Peyer's patch (tissue), 4 donors: ENCODE measurements at regions not wholly inside any gene's neighbourhood (a gene's known extent, or its start where the extent isn't known, plus 50 kb on each side); places are given as distances from the start of the nearest gene placed in this dataset.

Experiments used
- POLR2A ChIP-seq, 2 donors: fragments of 450-650 bp; IDR thresholded peaks; one replicate each; pipeline ENCODE4 v1.5.1; 2017; ENCODE audit warnings: antibody characterized with exemption in 2 of 2, mild to moderate bottlenecking in 2 of 2, moderate library complexity in 2 of 2
- TF ChIP-seq, protein P1 (sequence below), 6 experiments: fragments of 450-650 bp in 4 of 6; fragments of 200-600 bp in 2 of 6; sonication (generic) in 1 of 6; IDR thresholded peaks; one replicate each; pipeline ENCODE4 v1.5.1; 2017 to 2019; ENCODE audit warnings: antibody characterized with exemption in 6 of 6, mild to moderate bottlenecking in 3 of 6, moderate library complexity in 1 of 6

DNA sequence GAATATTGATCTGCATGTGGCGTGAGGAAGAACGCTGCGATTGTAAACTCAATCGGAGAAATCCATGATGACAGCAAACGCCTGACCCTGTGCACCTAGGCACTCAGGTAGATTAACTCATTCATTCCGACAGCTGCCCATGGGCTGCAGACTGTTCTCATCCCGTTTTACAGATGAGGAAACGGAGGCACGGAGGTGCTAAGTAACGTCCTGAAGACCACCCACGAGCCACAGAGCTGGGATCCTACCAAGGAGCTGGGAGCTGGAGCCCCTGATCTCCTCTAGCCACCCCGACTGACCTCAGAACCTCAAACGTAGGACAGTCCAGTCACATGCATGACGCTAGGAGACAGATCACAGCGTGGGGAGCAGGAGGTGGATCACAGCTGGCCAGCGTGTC lies 1092.7 kb downstream of the BRD1 start:
- TF ChIP-seq, protein P1, sequence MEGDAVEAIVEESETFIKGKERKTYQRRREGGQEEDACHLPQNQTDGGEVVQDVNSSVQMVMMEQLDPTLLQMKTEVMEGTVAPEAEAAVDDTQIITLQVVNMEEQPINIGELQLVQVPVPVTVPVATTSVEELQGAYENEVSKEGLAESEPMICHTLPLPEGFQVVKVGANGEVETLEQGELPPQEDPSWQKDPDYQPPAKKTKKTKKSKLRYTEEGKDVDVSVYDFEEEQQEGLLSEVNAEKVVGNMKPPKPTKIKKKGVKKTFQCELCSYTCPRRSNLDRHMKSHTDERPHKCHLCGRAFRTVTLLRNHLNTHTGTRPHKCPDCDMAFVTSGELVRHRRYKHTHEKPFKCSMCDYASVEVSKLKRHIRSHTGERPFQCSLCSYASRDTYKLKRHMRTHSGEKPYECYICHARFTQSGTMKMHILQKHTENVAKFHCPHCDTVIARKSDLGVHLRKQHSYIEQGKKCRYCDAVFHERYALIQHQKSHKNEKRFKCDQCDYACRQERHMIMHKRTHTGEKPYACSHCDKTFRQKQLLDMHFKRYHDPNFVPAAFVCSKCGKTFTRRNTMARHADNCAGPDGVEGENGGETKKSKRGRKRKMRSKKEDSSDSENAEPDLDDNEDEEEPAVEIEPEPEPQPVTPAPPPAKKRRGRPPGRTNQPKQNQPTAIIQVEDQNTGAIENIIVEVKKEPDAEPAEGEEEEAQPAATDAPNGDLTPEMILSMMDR (IDR thresholded peaks at IDR 0.05), result no peak
- no peak for TF ChIP-seq POLR2A (IDR thresholded peaks at IDR 0.05)
